GM19463 (cell line): ENCODE measurements at regions not wholly inside any gene's neighbourhood (a gene's known extent, or its start where the extent isn't known, plus 50 kb on each side); places are given as distances from the start of the nearest gene placed in this dataset.

ENCODE experiments used
- ATAC-seq: cut with Tn5 transposase; IDR thresholded peaks from one replicate; pipeline ENCODE4 v1.9.1; 2021; ENCODE audit warnings: mild to moderate bottlenecking, moderate library complexity; ENCODE audit not compliant: unreplicated experiment

DNA sequence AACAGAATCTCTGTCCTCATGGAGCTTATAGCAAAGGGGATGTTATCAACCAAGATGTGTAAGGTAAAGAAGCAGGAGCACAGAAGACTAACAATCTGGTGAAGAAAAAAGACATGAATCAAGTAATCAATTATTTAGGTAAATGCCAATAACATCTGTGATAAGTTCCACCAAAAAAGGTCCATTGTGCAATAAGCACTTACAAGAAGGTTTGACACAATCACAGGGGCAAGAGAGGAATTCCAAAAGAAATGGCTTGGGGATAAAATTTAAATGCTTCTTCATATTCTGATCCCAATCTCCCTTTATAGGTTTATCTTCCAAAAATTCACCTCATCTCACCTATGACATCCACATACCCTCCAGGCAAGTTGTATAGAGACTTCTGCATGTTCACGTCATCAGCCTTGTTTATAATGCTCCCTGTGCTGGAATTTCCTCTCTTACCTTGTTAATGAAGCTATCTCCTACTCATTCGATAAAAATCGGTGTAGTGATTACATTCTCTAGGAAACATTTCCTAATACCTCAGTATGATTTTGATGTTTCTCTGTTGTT, 53.6 kb upstream of the DPT start:
- no peak for ATAC-seq

DNA sequence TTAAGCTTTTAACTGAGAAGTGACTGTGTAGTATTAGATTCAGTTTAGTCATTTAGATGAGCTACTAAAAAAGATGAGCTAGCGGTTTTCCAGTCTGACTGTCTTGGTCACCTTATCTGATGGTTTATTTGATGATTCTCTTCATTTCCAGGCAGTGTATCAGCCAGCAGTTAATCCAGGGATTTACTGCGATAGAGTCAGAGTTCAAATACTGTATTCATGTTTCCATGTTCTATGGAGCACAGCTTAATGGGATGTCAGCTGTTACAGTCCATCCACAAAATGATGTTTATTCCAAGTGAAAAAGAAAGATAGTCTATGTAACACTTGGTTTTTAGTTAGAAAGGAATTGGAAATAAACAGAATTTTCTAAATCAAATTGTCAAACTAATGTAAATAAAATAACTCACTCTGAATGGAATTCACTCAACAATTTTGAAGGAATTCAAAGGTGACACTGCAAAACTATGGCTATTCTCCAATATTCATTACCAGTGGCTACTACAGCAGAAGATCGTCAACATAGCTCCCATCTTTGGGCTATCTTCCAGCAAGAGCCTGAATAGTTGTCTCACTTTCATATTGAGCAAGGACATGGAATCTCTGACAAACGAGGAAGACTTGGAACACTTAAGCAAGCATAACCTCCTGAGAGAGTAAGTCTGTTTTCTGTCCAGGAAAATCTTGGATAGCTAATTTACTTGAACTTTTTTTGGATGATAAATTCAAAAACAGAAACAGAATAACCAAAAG, 54.6 kb upstream of the DPT start:
- ATAC-seq: no peak

DNA sequence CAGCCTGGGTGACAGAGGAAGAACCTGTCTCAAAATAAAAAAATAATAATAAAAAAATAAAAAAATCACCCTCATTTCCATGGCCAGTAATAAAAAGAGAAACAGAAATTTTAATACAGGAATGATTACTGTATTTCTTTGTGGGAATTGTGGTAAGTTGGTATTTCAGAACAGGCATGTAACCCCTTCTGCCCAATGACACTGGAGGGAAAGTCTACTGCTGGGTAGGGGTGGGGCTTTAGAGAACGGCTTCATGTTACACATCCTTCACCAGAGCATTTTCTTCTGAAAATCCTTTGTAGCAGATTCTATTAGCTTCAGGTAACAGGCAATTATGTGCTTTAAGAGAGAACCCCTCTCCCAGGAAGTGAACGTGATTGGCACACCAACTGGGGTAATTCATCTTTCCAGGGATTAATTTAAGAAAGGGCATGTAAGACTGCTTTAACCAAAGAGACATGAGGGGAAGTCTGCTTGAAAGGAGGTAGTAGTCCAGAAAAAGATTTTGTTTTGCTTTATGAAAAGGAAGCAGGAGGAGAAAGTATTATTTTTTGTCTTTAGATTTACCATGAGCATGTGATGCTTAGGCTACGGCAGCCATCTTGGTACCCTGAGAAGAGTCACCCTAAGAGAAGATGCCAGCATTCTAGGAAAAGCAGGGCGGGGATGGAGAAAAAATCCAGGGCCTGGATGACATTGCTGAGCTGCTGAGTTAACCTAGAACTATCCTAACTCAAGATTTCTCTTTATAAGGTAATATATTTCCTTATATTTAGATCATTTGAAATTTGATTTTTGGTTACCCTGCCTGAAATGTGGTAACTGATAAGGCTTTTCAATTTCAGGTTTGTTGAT, 57.7 kb upstream of the DPT start:
- ATAC-seq: no peak

DNA sequence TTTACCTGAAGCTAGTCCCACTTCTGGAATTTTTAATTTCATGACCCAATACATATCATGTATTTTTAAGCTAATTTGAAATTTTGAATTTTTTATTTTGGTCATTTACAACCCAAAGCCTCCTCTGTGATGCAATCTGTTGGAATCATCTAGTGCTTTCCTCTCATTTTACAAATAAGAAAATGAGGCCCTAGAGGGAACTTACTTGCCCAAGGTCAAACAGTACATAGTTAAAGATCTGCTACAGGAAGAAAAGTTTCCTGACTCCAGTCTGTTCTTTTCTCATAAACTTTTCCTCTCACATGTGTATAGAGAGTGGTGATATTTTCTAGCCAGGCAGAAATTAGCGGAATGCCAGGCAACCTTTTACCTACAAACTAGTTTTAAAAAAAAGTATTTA, 59.3 kb upstream of the DPT start:
- no peak for ATAC-seq

DNA sequence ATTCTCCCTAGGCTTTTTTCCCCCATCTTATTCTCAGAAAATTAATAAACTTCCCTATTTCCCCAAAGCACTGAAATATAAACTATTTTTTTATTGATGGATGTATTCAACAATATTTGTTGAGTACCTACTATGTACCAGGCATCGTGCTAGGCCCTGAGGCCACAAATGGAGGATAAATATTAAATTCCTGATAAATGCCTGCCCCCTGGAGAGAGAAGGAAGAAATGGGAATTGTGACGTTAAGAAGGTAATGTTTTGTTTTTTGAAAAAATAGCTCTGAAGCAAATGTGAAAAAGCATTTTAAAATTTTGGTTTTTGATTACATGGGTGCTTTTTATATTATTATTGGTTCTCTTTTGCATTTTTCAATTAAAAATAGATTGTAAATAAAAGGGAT, 60.5 kb upstream of the DPT start:
- ATAC-seq: no peak

DNA sequence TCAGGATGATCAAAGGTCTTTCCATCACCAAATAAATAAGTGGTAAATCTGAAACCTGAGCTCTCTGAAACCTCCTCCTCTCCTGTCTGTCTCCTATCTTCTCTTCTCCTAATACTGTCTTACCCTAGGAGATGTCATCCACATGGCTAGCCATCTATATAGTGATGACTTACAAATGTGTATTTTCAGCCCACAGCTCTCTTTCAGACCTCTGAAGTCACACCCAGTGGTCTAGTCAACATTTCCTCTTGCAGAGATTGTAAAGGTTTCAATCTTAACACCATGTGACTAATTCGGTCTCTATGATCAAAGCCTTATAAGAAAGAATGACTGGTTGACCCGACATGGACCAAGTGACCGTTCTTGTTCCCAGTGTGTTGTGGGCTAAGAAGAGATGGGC, 63.1 kb upstream of the DPT start:
- ATAC-seq: no peak

GRCh38 chr1:168792592-168793125, 63.7 kb upstream of the DPT start:
- no peak for ATAC-seq

DNA sequence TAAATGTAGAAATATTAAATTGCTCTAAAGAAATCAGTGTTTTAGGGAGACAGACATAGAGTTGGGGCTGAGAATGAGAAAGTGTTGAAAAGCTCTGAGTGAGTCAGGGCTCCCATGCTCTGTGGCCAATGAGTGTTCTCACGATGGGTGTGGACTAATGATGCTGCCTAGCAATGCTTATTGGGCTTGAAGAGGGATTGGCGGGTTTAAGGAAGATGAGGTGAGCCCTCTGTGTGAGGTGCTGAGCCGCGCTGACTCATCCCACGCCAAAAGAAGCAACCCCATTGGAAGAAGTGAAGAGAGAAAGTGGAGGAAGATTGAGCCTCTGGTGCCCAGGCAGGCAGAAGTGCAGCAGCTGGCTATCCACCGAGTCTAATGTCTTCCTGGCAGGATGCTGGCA, 65.1 kb upstream of the DPT start:
- no peak for ATAC-seq

DNA sequence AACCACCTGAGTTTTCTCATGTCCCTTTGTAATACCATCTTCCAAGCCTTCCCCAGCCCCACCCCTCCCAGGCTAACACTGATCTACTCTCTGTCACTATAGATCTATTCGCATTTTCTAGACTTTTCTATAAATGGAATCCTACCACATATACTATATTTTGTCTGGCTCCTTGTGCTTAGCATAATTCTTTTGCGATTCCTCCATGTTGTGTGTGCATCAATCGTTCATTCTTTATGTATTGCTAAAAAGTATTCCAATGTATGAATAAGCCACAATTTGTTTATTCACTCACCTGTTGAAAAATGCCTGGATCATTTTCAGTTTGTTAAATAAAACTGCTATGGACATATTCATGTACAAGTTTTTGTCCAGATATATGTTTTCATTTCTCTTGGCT, 66.7 kb upstream of the DPT start:
- ATAC-seq: no peak

DNA sequence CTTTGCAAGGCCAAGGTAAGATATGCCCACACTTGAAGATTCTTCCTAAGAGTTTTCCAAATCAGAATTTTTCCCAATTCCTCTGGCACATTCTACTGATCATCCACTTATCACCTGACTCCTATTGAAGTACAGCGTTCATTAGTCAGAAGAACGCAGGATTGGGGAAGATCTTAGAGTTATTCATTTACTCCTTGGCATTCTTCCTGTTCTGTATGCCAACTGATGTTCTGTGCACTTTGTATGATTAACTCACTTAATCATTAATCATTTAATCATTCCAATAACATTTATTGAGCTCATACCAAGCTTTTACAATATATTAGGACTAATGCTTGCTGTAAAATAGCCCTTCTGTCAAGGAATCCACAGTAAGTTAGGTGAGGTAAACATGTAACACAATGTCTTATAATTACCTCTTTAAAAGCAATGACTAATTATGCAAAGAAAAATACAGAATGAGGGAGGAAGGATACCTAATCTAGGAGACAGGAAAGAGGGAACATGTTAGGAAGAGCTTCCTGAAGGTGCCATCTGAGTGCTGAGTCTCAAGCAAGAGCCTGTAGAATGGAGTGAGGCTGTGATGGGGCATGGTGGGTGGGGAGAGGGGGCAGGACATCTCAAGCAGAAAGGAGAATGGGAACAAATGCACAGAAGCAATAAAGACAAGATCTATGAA, 71.1 kb upstream of the DPT start:
- ATAC-seq: no peak

- ATAC-seq: no peak
Observed at GRCh38 chr1:168801032-168801745, 72.2 kb upstream of the DPT start.

- ATAC-seq: no peak
Observed at GRCh38 chr1:168803806-168804510, 75.0 kb upstream of the DPT start.

DNA sequence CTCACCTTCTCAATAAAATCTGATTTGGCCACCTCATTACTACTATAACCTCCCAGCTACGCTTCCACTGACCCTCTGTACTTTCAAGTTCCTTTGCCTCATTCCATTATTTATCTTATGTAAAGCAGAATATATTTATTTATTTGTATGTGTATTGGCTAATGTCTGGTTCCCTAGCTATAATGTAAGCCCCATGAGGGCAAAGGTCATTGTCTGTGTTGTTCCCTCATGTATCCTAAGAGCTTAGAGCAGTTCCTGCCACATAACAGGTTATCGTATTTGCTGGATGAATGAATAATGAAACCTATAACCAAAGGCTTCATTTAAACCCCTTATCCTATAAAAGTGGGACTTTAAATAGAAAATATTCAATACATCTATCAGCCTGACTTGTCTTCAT, 77.9 kb upstream of the DPT start:
- ATAC-seq: no peak

- ATAC-seq: no peak
Observed at GRCh38 chr1:168811176-168811575, 82.2 kb upstream of the DPT start.

DNA sequence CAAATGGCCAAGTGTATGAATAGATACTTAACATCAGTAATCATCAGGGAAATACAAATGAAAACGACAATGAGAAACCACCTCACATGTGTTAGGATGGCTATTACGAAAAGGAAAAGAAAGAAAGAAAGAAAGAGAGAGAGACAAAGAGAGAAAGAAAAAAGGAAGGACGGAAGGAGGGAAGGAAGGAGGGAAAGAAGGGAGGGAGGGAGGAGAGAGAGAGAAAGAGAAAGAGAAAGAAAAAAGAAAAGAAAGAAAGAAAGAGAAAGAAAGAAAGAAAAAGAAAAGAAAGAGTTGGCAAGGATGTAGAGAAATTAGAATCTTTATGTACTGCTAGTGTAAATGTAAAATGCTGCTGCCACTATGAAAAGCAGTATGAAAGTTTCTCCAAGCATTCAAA, 90.7 kb upstream of the DPT start:
- no peak for ATAC-seq

DNA sequence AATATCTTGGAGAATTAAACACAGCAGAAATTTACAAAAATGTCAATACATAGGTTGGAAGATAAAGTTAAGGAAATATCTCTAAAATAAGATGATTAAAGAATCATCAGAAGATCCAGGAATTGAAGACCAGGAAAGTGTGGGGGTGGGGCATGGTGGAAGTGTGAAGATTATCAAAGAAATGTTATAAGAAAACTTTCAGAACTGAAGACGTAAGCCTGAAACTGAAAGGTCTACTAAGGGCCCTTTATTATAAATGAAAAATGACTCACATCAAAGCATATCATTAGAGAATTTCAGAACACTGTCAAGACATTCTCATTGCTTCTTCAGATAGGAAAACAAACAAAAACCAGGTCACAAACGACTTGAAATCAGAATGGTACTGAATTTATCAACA, 92.4 kb upstream of the DPT start:
- ATAC-seq: no peak

- ATAC-seq: no peak
Observed at GRCh38 chr1:168822911-168823310, 93.9 kb upstream of the DPT start.

GRCh38 chr1:168823988-168824387, 95.0 kb upstream of the DPT start:
- ATAC-seq: no peak

- no peak for ATAC-seq
Observed at GRCh38 chr1:168824418-168825065, 95.5 kb upstream of the DPT start.

GRCh38 chr1:168825129-168825528, 96.1 kb upstream of the DPT start:
- ATAC-seq: no peak
